ENCODE measurements at regions not wholly inside any gene's neighbourhood (a gene's known extent, or its start where the extent isn't known, plus 50 kb on each side); places are given as distances from the start of the nearest gene placed in this dataset.

DNA sequence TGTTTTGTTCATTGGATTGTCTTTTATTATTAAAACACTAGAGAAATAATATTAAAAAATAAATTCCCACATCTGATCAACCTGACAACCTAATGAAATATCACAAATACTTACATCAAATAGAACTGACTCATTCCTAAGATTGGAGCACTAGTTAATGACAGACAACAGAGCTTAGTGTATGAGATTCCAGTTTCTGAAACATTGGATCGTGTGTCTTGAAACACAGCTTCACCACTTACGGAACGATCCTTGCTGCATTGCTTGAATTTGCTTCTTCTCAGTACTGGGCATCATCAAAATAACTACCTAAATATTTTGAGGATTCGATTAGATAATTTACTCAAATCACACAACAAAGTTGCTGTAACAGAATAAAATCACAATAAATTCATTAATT lies 667.2 kb upstream of the CDH18 start:
- no peak for TF ChIP-seq EZH2 (IDR thresholded peaks at IDR 0.05; ENCODE audit: borderline replicate concordance, low read depth, low read length, poor library complexity, severe bottlenecking)
- TF ChIP-seq, protein P1, sequence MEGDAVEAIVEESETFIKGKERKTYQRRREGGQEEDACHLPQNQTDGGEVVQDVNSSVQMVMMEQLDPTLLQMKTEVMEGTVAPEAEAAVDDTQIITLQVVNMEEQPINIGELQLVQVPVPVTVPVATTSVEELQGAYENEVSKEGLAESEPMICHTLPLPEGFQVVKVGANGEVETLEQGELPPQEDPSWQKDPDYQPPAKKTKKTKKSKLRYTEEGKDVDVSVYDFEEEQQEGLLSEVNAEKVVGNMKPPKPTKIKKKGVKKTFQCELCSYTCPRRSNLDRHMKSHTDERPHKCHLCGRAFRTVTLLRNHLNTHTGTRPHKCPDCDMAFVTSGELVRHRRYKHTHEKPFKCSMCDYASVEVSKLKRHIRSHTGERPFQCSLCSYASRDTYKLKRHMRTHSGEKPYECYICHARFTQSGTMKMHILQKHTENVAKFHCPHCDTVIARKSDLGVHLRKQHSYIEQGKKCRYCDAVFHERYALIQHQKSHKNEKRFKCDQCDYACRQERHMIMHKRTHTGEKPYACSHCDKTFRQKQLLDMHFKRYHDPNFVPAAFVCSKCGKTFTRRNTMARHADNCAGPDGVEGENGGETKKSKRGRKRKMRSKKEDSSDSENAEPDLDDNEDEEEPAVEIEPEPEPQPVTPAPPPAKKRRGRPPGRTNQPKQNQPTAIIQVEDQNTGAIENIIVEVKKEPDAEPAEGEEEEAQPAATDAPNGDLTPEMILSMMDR (conservative IDR thresholded peaks at IDR 0.05; ENCODE audit: low read depth, low read length) = no peak

Measured in A673 (cell line).